IMR-90 (cell line): ENCODE measurements at regions not wholly inside any gene's neighbourhood (a gene's known extent, or its start where the extent isn't known, plus 50 kb on each side); places are given as distances from the start of the nearest gene placed in this dataset.

Experiments used
- ATAC-seq: fragments of 200-7000 bp; cut with Tn5 transposase; 2 replicates; pipeline ENCODE4 v1.9.1; 2020; ENCODE audit warnings: low read depth, mild to moderate bottlenecking, moderate library complexity
- BruUV-seq: library from RNA; stranded (reverse); fragments of 400-500 nt; replicated peaks from 2 replicates; lab custom pipeline; 2021; lab: Mats Ljungman, UMichigan
- CTCF ChIA-PET: fragments of 300-600 bp; formaldehyde crosslinking; extraction: SDS; loops from one replicate; lab custom pipeline; 2021; ENCODE audit warnings: antibody characterized with exemption; lab: Yijun Ruan, JAX
- POLR2A ChIA-PET: fragments of 300-600 bp; sonication (Branson Sonifier 250); formaldehyde crosslinking; loops from one replicate; lab custom pipeline; 2022; ENCODE audit warnings: antibody characterized with exemption; ENCODE audit not compliant: unreplicated experiment; lab: Charles Lee
- DNase-seq: peaks from one replicate; pipeline ENCODE4 v3.0.0; 2013
- H2AFZ ChIP-seq: replicated peaks from 2 replicates; pipeline ENCODE3; 2013; ENCODE audit warnings: low read length, mild to moderate bottlenecking; ENCODE audit not compliant: poor library complexity
- H2AK5ac ChIP-seq: 2 replicates; pipeline ENCODE4 v1.6.1; 2013; ENCODE audit warnings: low read depth, low read length, inconsistent platforms
- H2AK9ac ChIP-seq: replicated peaks from 2 replicates; pipeline ENCODE3; 2013; ENCODE audit warnings: mild to moderate bottlenecking, low read depth, low read length, moderate library complexity; ENCODE audit not compliant: poor library complexity
- H2BK120ac ChIP-seq: 2 replicates; pipeline ENCODE4 v1.6.1; 2013; ENCODE audit warnings: low read depth, low read length, inconsistent platforms
- H2BK15ac ChIP-seq: 3 replicates; pipeline ENCODE4 v1.6.1; 2013; ENCODE audit warnings: low read depth, low read length, inconsistent platforms
- H2BK20ac ChIP-seq: 2 replicates; pipeline ENCODE4 v1.6.1; 2013; ENCODE audit warnings: low read depth, mild to moderate bottlenecking, inconsistent platforms, low read length, moderate library complexity
- H2BK5ac ChIP-seq: 2 replicates; pipeline ENCODE4 v1.6.1; 2013; ENCODE audit warnings: mild to moderate bottlenecking, low read depth, low read length, inconsistent platforms; ENCODE audit not compliant: poor library complexity, severe bottlenecking
- H3K14ac ChIP-seq: replicated peaks from 2 replicates; pipeline ENCODE4 v1.6.1; 2013; ENCODE audit warnings: low read depth, low read length, inconsistent platforms
- H3K18ac ChIP-seq: 2 replicates; pipeline ENCODE4 v1.6.1; 2013; ENCODE audit warnings: low read depth, low read length, control low read depth
- H3K23ac ChIP-seq: 2 replicates; pipeline ENCODE4 v1.6.1; 2013; ENCODE audit warnings: low read depth, low read length, inconsistent platforms
- H3K27ac ChIP-seq: 2 replicates; pipeline ENCODE4 v1.5.1; 2013; ENCODE audit warnings: mild to moderate bottlenecking, control low read depth, low read length; ENCODE audit not compliant: insufficient read depth
- H3K27me3 ChIP-seq: 2 replicates; pipeline ENCODE4 v1.6.1; 2013; ENCODE audit warnings: low read length; ENCODE audit not compliant: control insufficient read depth, insufficient read depth
- H3K36me3 ChIP-seq: 2 replicates; pipeline ENCODE4 v1.6.1; 2013; ENCODE audit warnings: low read length, mixed read lengths; ENCODE audit not compliant: control insufficient read depth, insufficient read depth
- H3K4ac ChIP-seq: 2 replicates; pipeline ENCODE4 v1.6.1; 2013; ENCODE audit warnings: low read depth, low read length, inconsistent platforms
- H3K4me1 ChIP-seq: 2 replicates; pipeline ENCODE4 v1.6.1; 2013; ENCODE audit warnings: low read length, mixed read lengths; ENCODE audit not compliant: control insufficient read depth, insufficient read depth
- H3K4me2 ChIP-seq: 2 replicates; pipeline ENCODE4 v1.6.1; 2013; ENCODE audit warnings: low read depth, mild to moderate bottlenecking, control low read depth, low read length, moderate library complexity
- H3K4me3 ChIP-seq: 2 replicates; pipeline ENCODE4 v1.5.1; 2013; ENCODE audit warnings: low read depth, mild to moderate bottlenecking, control low read depth, low read length, moderate library complexity; ENCODE audit not compliant: insufficient read depth
- H3K56ac ChIP-seq: 2 replicates; pipeline ENCODE4 v1.6.1; 2013; ENCODE audit warnings: low read length, inconsistent platforms; ENCODE audit not compliant: insufficient read depth; ENCODE audit errors: extremely low read depth
- H3K79me1 ChIP-seq, 2 experiments: 2 replicates each; pipeline ENCODE4 v1.6.1; 2013; ENCODE audit warnings: low read length in 2 of 2, inconsistent platforms in 1 of 2, low read depth in 1 of 2
- H3K9ac ChIP-seq: 2 replicates; pipeline ENCODE4 v1.6.1; 2013; ENCODE audit warnings: low read depth, low read length, control low read depth
- H3K9me1 ChIP-seq: 2 replicates; pipeline ENCODE4 v1.6.1; 2013; ENCODE audit warnings: low read length, inconsistent platforms; ENCODE audit not compliant: insufficient read depth
- H3K9me3 ChIP-seq: 2 replicates; pipeline ENCODE4 v1.6.1; 2013; ENCODE audit warnings: low read length; ENCODE audit not compliant: control insufficient read depth, insufficient read depth
- H4K20me1 ChIP-seq: 2 replicates; pipeline ENCODE4 v1.6.1; 2013; ENCODE audit warnings: low read length, inconsistent platforms; ENCODE audit not compliant: insufficient read depth
- H4K5ac ChIP-seq: 2 replicates; pipeline ENCODE4 v1.6.1; 2013; ENCODE audit warnings: mild to moderate bottlenecking, low read depth, low read length, control low read depth
- H4K8ac ChIP-seq, 2 experiments: 2 replicates each; pipeline ENCODE4 v1.6.1; 2013; ENCODE audit warnings: low read depth in 2 of 2, low read length in 2 of 2, control low read depth in 1 of 2, inconsistent platforms in 1 of 2
- H4K91ac ChIP-seq: 2 replicates; pipeline ENCODE4 v1.6.1; 2013; ENCODE audit warnings: low read depth, low read length, inconsistent platforms; ENCODE audit not compliant: insufficient read depth
- BHLHE40 ChIP-seq: fragments of 150-350 bp; IDR thresholded peaks from 2 replicates; pipeline ENCODE4 v1.6.1; 2016; ENCODE audit warnings: mild to moderate bottlenecking, low read depth, low read length
- CEBPB ChIP-seq: IDR thresholded peaks from 2 replicates; pipeline ENCODE4 v1.6.1; 2012; ENCODE audit warnings: low read depth, low read length, improper control_type of control experiment
- CHD1 ChIP-seq: IDR thresholded peaks from 2 replicates; pipeline ENCODE4 v1.6.1; 2012; ENCODE audit warnings: low read depth, low read length, improper control_type of control experiment
- CTCF ChIP-seq: conservative IDR thresholded peaks from 2 replicates; pipeline ENCODE4 v1.5.1; 2012; ENCODE audit warnings: mild to moderate bottlenecking, low read depth, low read length, improper control_type of control experiment
- ELK1 ChIP-seq: fragments of 150-350 bp; IDR thresholded peaks from 2 replicates; pipeline ENCODE4 v1.6.1; 2016; ENCODE audit warnings: low read depth, mild to moderate bottlenecking, low read length, moderate library complexity, borderline replicate concordance
- FOS ChIP-seq: fragments of 150-350 bp; IDR thresholded peaks from 2 replicates; pipeline ENCODE4 v1.6.1; 2016; ENCODE audit warnings: low read depth, low read length
- MAFK ChIP-seq: IDR thresholded peaks from 2 replicates; pipeline ENCODE4 v1.6.1; 2012; ENCODE audit warnings: low read depth, low read length, improper control_type of control experiment
- MAZ ChIP-seq: IDR thresholded peaks from 2 replicates; pipeline ENCODE4 v1.6.1; 2012; ENCODE audit warnings: low read depth, mild to moderate bottlenecking, low read length, improper control_type of control experiment, moderate library complexity, borderline replicate concordance
- MXI1 ChIP-seq: IDR thresholded peaks from 2 replicates; pipeline ENCODE4 v1.6.1; 2012; ENCODE audit warnings: low read depth, mild to moderate bottlenecking, low read length, moderate library complexity, borderline replicate concordance
- NFE2L2 ChIP-seq: fragments of 150-350 bp; IDR thresholded peaks from 2 replicates; pipeline ENCODE4 v1.6.1; 2016; ENCODE audit warnings: low read depth, mild to moderate bottlenecking, low read length
- POLR2A ChIP-seq: IDR thresholded peaks from 2 replicates; pipeline ENCODE4 v1.6.1; 2012; ENCODE audit warnings: mild to moderate bottlenecking, low read depth, low read length
- RAD21 ChIP-seq: IDR thresholded peaks from 2 replicates; pipeline ENCODE4 v1.6.1; 2012; ENCODE audit warnings: low read length, improper control_type of control experiment
- RCOR1 ChIP-seq: IDR thresholded peaks from 2 replicates; pipeline ENCODE4 v1.6.1; 2012; ENCODE audit warnings: mild to moderate bottlenecking, low read length, improper control_type of control experiment; ENCODE audit not compliant: insufficient replicate concordance
- RFX5 ChIP-seq: IDR thresholded peaks from 2 replicates; pipeline ENCODE4 v1.8.0; 2012; ENCODE audit warnings: low read depth, mild to moderate bottlenecking, low read length, moderate library complexity
- SMC3 ChIP-seq: fragments of 150-350 bp; IDR thresholded peaks from 2 replicates; pipeline ENCODE4 v1.6.1; 2016; ENCODE audit warnings: low read depth, mild to moderate bottlenecking, antibody characterized with exemption, low read length, moderate library complexity
- USF2 ChIP-seq: fragments of 150-350 bp; IDR thresholded peaks from 2 replicates; pipeline ENCODE4 v1.6.1; 2017; ENCODE audit warnings: mild to moderate bottlenecking, antibody characterized with exemption, low read length, low read depth
- WGBS, 2 experiments: methylation state at CpG; one replicate each; pipeline versions ENCODE4 v1.1.5 to v1.1.7; 2013; ENCODE audit warnings: missing lambda C conversion rate in 2 of 2; ENCODE audit not compliant: insufficient read length in 1 of 2; ENCODE audit errors: extremely low coverage in 2 of 2; 5-methylcytosine and 5-hydroxymethylcytosine counted together
- dilution Hi-C: fragments of 300-500 bp; cut with HindIII; formaldehyde crosslinking; loops from one replicate; pipeline ENCODE4 v1.14.3; 2018; ENCODE audit warnings: low sequenced_read_pairs; ENCODE audit not compliant: unreplicated experiment
- in situ Hi-C: fragments of 300-500 bp; cut with MboI; formaldehyde crosslinking; loops from 3 replicates; pipeline ENCODE4 v1.14.3; 2019; ENCODE audit warnings: low sequenced_read_pairs, inconsistent platforms, mixed read lengths
- intact Hi-C: fragments of 100-400 bp; cut with micrococcal nuclease; formaldehyde crosslinking; loops from 2 replicates; pipeline ENCODE4 v1.10.0; 2022

- Histone ChIP-seq H3K4me2 (no peak overlapping the region), H2BK15ac (no peak overlapping the region), H2AFZ (no peak overlapping the region), H3K18ac (no peak overlapping the region), H3K4ac (no peak overlapping the region), H3K79me1 (no peaks in the 10 kb centered on the region), H2BK5ac (no peak overlapping the region), H2AK9ac (no peak overlapping the region), H3K9ac (no peak overlapping the region), H3K56ac (no peak overlapping the region), H3K23ac (no peak overlapping the region), H3K36me3 (no peaks in the 10 kb centered on the region), H4K8ac (no peak overlapping the region), H4K5ac (no peak overlapping the region), H3K9me3 (no peaks in the 10 kb centered on the region), H3K14ac (no peak overlapping the region), H4K91ac (no peak overlapping the region), H2BK20ac (no peak overlapping the region), H2AK5ac (no peak overlapping the region), H3K4me1 (no peaks in the 10 kb centered on the region), H3K27me3 (no peaks in the 10 kb centered on the region), H2BK120ac (no peak overlapping the region), H4K20me1 (no peaks in the 10 kb centered on the region), H3K4me3 (no peak overlapping the region), H3K27ac (no peak overlapping the region), H3K9me1 (no peaks in the 10 kb centered on the region)
- in situ Hi-C loops = no loop called here
- ATAC-seq = no peak
- no TSS peak for BruUV-seq
- no CpG with 5 or more reads among the region's 1 CpG for WGBS, 2 experiments
- ChIA-PET POLR2A (no interaction called here), CTCF (no interaction called here)
- dilution Hi-C loops = no loop called here
- DNase-seq = no peak
- intact Hi-C loops = no loop called here
- TF ChIP-seq RCOR1 (no peak), RFX5 (no peak), CHD1 (no peak), USF2 (no peak), BHLHE40 (no peak), ELK1 (no peak), POLR2A (no peak), CTCF (no peak), MAZ (no peak), FOS (no peak), MAFK (no peak), CEBPB (no peak), SMC3 (no peak), RAD21 (no peak), MXI1 (no peak), NFE2L2 (no peak)
These were observed 444.6 kb upstream of the DAB2 start for GRCh38 chr5:39869396-39869795.
